ENCODE measurements at regions not wholly inside any gene's neighbourhood (a gene's known extent, or its start where the extent isn't known, plus 50 kb on each side); places are given as distances from the start of the nearest gene placed in this dataset.

- POLR2A ChIA-PET, result no interaction called here
- peak in 1 of 3 donors; percentile 0 for DNase-seq
- no peak overlapping the region for H3K27ac ChIP-seq (ENCODE audit: insufficient read depth in 1 of 2, low read depth in 1 of 2, low read length in 2 of 2, poor library complexity in 1 of 2, severe bottlenecking in 2 of 2)
- H3K36me3 ChIP-seq (ENCODE audit: control insufficient read depth in 4 of 4, insufficient read depth in 4 of 4, low read length in 3 of 4), result no peaks in the 10 kb centered on the region
- H3K27me3 ChIP-seq (replicated peaks in 2 of 5; ENCODE audit: control insufficient read depth in 4 of 5, insufficient read depth in 5 of 5, low read length in 4 of 5), result no peaks in the 10 kb centered on the region
- WGBS (ENCODE audit: insufficient coverage), result 93% methylated on average over 2 of the region's 6 CpGs
- no peaks in the 10 kb centered on the region for H3K4me1 ChIP-seq (ENCODE audit: control extremely low read depth in 1 of 4, control insufficient read depth in 4 of 4, insufficient read depth in 4 of 4, low read length in 3 of 4)
- no peak overlapping the region for H3K4me3 ChIP-seq (ENCODE audit: control insufficient read depth in 1 of 7, extremely low read depth in 1 of 7, insufficient read depth in 4 of 7, low read depth in 2 of 7, low read length in 6 of 7)
- H3K9me3 ChIP-seq (ENCODE audit: control extremely low read depth in 1 of 5, control insufficient read depth in 4 of 5, insufficient read depth in 2 of 5, low read depth in 1 of 5, low read length in 4 of 5), result no peaks in the 10 kb centered on the region
- CTCF ChIA-PET, result no interaction called here
These were observed 431.8 kb upstream of the CCDC54 start for GRCh38 chr3:106945435-106945834.

GRCh38 chr3:106946866-106947265 lies 430.4 kb upstream of the CCDC54 start:
- no CpG with 5 or more reads among the region's 3 CpGs for WGBS (ENCODE audit: insufficient coverage)
- no peaks in the 10 kb centered on the region for H3K4me1 ChIP-seq (ENCODE audit: control extremely low read depth in 1 of 4, control insufficient read depth in 4 of 4, insufficient read depth in 4 of 4, low read length in 3 of 4)

GRCh38 chr3:106957029-106957428 lies 420.2 kb upstream of the CCDC54 start:
- Histone ChIP-seq H3K36me3 (ENCODE audit: control insufficient read depth in 4 of 4, insufficient read depth in 4 of 4, low read length in 3 of 4) (no peaks in the 10 kb centered on the region), H3K27ac (ENCODE audit: insufficient read depth in 1 of 2, low read depth in 1 of 2, low read length in 2 of 2, poor library complexity in 1 of 2, severe bottlenecking in 2 of 2) (no peak overlapping the region), H3K27me3 (replicated peaks in 2 of 5; ENCODE audit: control insufficient read depth in 4 of 5, insufficient read depth in 5 of 5, low read length in 4 of 5) (no peaks in the 10 kb centered on the region), H3K4me1 (ENCODE audit: control extremely low read depth in 1 of 4, control insufficient read depth in 4 of 4, insufficient read depth in 4 of 4, low read length in 3 of 4) (no peaks in the 10 kb centered on the region), H3K4me3 (ENCODE audit: control insufficient read depth in 1 of 7, extremely low read depth in 1 of 7, insufficient read depth in 4 of 7, low read depth in 2 of 7, low read length in 6 of 7) (no peak overlapping the region), H3K9me3 (ENCODE audit: control extremely low read depth in 1 of 5, control insufficient read depth in 4 of 5, insufficient read depth in 2 of 5, low read depth in 1 of 5, low read length in 4 of 5) (peaks cover 0 to 2% (median 0%) of the 10 kb centered on the region in 5 experiments)
- ChIA-PET CTCF (no interaction called here), POLR2A (no interaction called here)
- DNase-seq, result no peak
- WGBS (ENCODE audit: insufficient coverage), result 79% methylated on average over 1 of the region's 3 CpGs

More at GRCh38 chr3:106946866-106947265, 430.4 kb upstream of the CCDC54 start:
- Histone ChIP-seq H3K27me3 (replicated peaks in 2 of 5; ENCODE audit: control insufficient read depth in 4 of 5, insufficient read depth in 5 of 5, low read length in 4 of 5) (no peaks in the 10 kb centered on the region), H3K36me3 (ENCODE audit: control insufficient read depth in 4 of 4, insufficient read depth in 4 of 4, low read length in 3 of 4) (no peaks in the 10 kb centered on the region), H3K9me3 (ENCODE audit: control extremely low read depth in 1 of 5, control insufficient read depth in 4 of 5, insufficient read depth in 2 of 5, low read depth in 1 of 5, low read length in 4 of 5) (no peaks in the 10 kb centered on the region), H3K4me3 (ENCODE audit: control insufficient read depth in 1 of 7, extremely low read depth in 1 of 7, insufficient read depth in 4 of 7, low read depth in 2 of 7, low read length in 6 of 7) (no peak overlapping the region), H3K27ac (ENCODE audit: insufficient read depth in 1 of 2, low read depth in 1 of 2, low read length in 2 of 2, poor library complexity in 1 of 2, severe bottlenecking in 2 of 2) (no peak overlapping the region)
- no peak for DNase-seq
- CTCF ChIA-PET, result no interaction called here
- POLR2A ChIA-PET, result no interaction called here

GRCh38 chr3:106962993-106963392 lies 414.2 kb upstream of the CCDC54 start:
- no peaks in the 10 kb centered on the region for H3K4me1 ChIP-seq (ENCODE audit: control extremely low read depth in 1 of 4, control insufficient read depth in 4 of 4, insufficient read depth in 4 of 4, low read length in 3 of 4)
- no peaks in the 10 kb centered on the region for H3K9me3 ChIP-seq (ENCODE audit: control extremely low read depth in 1 of 5, control insufficient read depth in 4 of 5, insufficient read depth in 2 of 5, low read depth in 1 of 5, low read length in 4 of 5)
- ChIA-PET POLR2A (no interaction called here), CTCF (no interaction called here)
- DNase-seq, result no peak
- WGBS (ENCODE audit: insufficient coverage), result no CpG with 5 or more reads among the region's 1 CpG
- H3K4me3 ChIP-seq (ENCODE audit: control insufficient read depth in 1 of 7, extremely low read depth in 1 of 7, insufficient read depth in 4 of 7, low read depth in 2 of 7, low read length in 6 of 7), result no peak overlapping the region
- H3K36me3 ChIP-seq (ENCODE audit: control insufficient read depth in 4 of 4, insufficient read depth in 4 of 4, low read length in 3 of 4), result no peaks in the 10 kb centered on the region
- no peak overlapping the region for H3K27ac ChIP-seq (ENCODE audit: insufficient read depth in 1 of 2, low read depth in 1 of 2, low read length in 2 of 2, poor library complexity in 1 of 2, severe bottlenecking in 2 of 2)
- no peaks in the 10 kb centered on the region for H3K27me3 ChIP-seq (replicated peaks in 2 of 5; ENCODE audit: control insufficient read depth in 4 of 5, insufficient read depth in 5 of 5, low read length in 4 of 5)

- no peaks in the 10 kb centered on the region for H3K27me3 ChIP-seq (replicated peaks in 2 of 5; ENCODE audit: control insufficient read depth in 4 of 5, insufficient read depth in 5 of 5, low read length in 4 of 5)
- H3K4me1 ChIP-seq (ENCODE audit: control extremely low read depth in 1 of 4, control insufficient read depth in 4 of 4, insufficient read depth in 4 of 4, low read length in 3 of 4), result no peaks in the 10 kb centered on the region
- no peak overlapping the region for H3K4me3 ChIP-seq (ENCODE audit: control insufficient read depth in 1 of 7, extremely low read depth in 1 of 7, insufficient read depth in 4 of 7, low read depth in 2 of 7, low read length in 6 of 7)
- WGBS (ENCODE audit: insufficient coverage), result no CpG with 5 or more reads among the region's 1 CpG
- ChIA-PET POLR2A (no interaction called here), CTCF (no interaction called here)
- H3K9me3 ChIP-seq (ENCODE audit: control extremely low read depth in 1 of 5, control insufficient read depth in 4 of 5, insufficient read depth in 2 of 5, low read depth in 1 of 5, low read length in 4 of 5), result no peaks in the 10 kb centered on the region
- no peak overlapping the region for H3K27ac ChIP-seq (ENCODE audit: insufficient read depth in 1 of 2, low read depth in 1 of 2, low read length in 2 of 2, poor library complexity in 1 of 2, severe bottlenecking in 2 of 2)
- no peaks in the 10 kb centered on the region for H3K36me3 ChIP-seq (ENCODE audit: control insufficient read depth in 4 of 4, insufficient read depth in 4 of 4, low read length in 3 of 4)
- no peak for DNase-seq
These were observed 413.8 kb upstream of the CCDC54 start for GRCh38 chr3:106963442-106963841.

GRCh38 chr3:106965307-106965706 lies 411.9 kb upstream of the CCDC54 start:
- no peaks in the 10 kb centered on the region for H3K27me3 ChIP-seq (replicated peaks in 2 of 5; ENCODE audit: control insufficient read depth in 4 of 5, insufficient read depth in 5 of 5, low read length in 4 of 5)
- no peak for DNase-seq
- 90% methylated on average over 3 of the region's 3 CpGs for WGBS (ENCODE audit: insufficient coverage)
- no peak overlapping the region for H3K27ac ChIP-seq (ENCODE audit: insufficient read depth in 1 of 2, low read depth in 1 of 2, low read length in 2 of 2, poor library complexity in 1 of 2, severe bottlenecking in 2 of 2)
- no peaks in the 10 kb centered on the region for H3K36me3 ChIP-seq (ENCODE audit: control insufficient read depth in 4 of 4, insufficient read depth in 4 of 4, low read length in 3 of 4)
- H3K4me3 ChIP-seq (ENCODE audit: control insufficient read depth in 1 of 7, extremely low read depth in 1 of 7, insufficient read depth in 4 of 7, low read depth in 2 of 7, low read length in 6 of 7), result no peak overlapping the region
- no peaks in the 10 kb centered on the region for H3K4me1 ChIP-seq (ENCODE audit: control extremely low read depth in 1 of 4, control insufficient read depth in 4 of 4, insufficient read depth in 4 of 4, low read length in 3 of 4)
- ChIA-PET POLR2A (no interaction called here), CTCF (no interaction called here)
- no peaks in the 10 kb centered on the region for H3K9me3 ChIP-seq (ENCODE audit: control extremely low read depth in 1 of 5, control insufficient read depth in 4 of 5, insufficient read depth in 2 of 5, low read depth in 1 of 5, low read length in 4 of 5)

- Histone ChIP-seq H3K27ac (ENCODE audit: insufficient read depth in 1 of 2, low read depth in 1 of 2, low read length in 2 of 2, poor library complexity in 1 of 2, severe bottlenecking in 2 of 2) (no peak overlapping the region), H3K9me3 (ENCODE audit: control extremely low read depth in 1 of 5, control insufficient read depth in 4 of 5, insufficient read depth in 2 of 5, low read depth in 1 of 5, low read length in 4 of 5) (no peaks in the 10 kb centered on the region), H3K4me1 (ENCODE audit: control extremely low read depth in 1 of 4, control insufficient read depth in 4 of 4, insufficient read depth in 4 of 4, low read length in 3 of 4) (no peaks in the 10 kb centered on the region), H3K4me3 (ENCODE audit: control insufficient read depth in 1 of 7, extremely low read depth in 1 of 7, insufficient read depth in 4 of 7, low read depth in 2 of 7, low read length in 6 of 7) (no peak overlapping the region), H3K27me3 (replicated peaks in 2 of 5; ENCODE audit: control insufficient read depth in 4 of 5, insufficient read depth in 5 of 5, low read length in 4 of 5) (no peaks in the 10 kb centered on the region), H3K36me3 (ENCODE audit: control insufficient read depth in 4 of 4, insufficient read depth in 4 of 4, low read length in 3 of 4) (no peaks in the 10 kb centered on the region)
- POLR2A ChIA-PET, result no interaction called here
- DNase-seq, result no peak
- CTCF ChIA-PET, result no interaction called here
- 74% methylated on average over 3 of the region's 4 CpGs for WGBS (ENCODE audit: insufficient coverage)
These were observed 407.6 kb upstream of the CCDC54 start for GRCh38 chr3:106969596-106969995.

All from common myeloid progenitor, CD34-positive (primary cell).